ENCODE measurements at regions not wholly inside any gene's neighbourhood (a gene's known extent, or its start where the extent isn't known, plus 50 kb on each side); places are given as distances from the start of the nearest gene placed in this dataset.

- TF ChIP-seq REST (IDR thresholded peaks at IDR 0.05; ENCODE audit: low read depth, low read length): no peak
- TF ChIP-seq BCLAF1 (IDR thresholded peaks at IDR 0.05): no peak
- no peak for TF ChIP-seq HCFC1 (IDR thresholded peaks at IDR 0.05; ENCODE audit: low read length)
- TF ChIP-seq CEBPB (IDR thresholded peaks at IDR 0.05; ENCODE audit: borderline replicate concordance in 1 of 2, low read depth in 2 of 2, low read length in 2 of 2): no peak
- no peak for TF ChIP-seq E2F8 (IDR thresholded peaks at IDR 0.05; ENCODE audit: low read depth, partially characterized antibody)
- no peak for TF ChIP-seq CTCF (IDR thresholded peaks at IDR 0.05 in 2 of 3, conservative IDR thresholded peaks at IDR 0.05 in 1 of 3; ENCODE audit: control insufficient read depth in 2 of 3, extremely low read depth in 1 of 3, insufficient read depth in 1 of 3, low read depth in 3 of 3, low read length in 3 of 3)
- no peak for TF ChIP-seq PRDM15 (CRISPR knock-in tag; IDR thresholded peaks at IDR 0.05)
- TF ChIP-seq POLR2AphosphoS5 (IDR thresholded peaks at IDR 0.05; ENCODE audit: low read length): no peak
- no peak for TF ChIP-seq RFX5 (IDR thresholded peaks at IDR 0.05; ENCODE audit: low read depth, low read length)
- TF ChIP-seq PKNOX1 (IDR thresholded peaks at IDR 0.05): no peak
- no peak for TF ChIP-seq BRCA1 (IDR thresholded peaks at IDR 0.05; ENCODE audit: low read depth, low read length)
- no peak for TF ChIP-seq SRF (IDR thresholded peaks at IDR 0.05; ENCODE audit: low read depth in 2 of 2, low read length in 2 of 2)
- no peak for TF ChIP-seq GABPA (IDR thresholded peaks at IDR 0.05; ENCODE audit: low read depth)
- no peak for TF ChIP-seq USF2 (IDR thresholded peaks at IDR 0.05; ENCODE audit: borderline replicate concordance, low read depth, low read length)
These were observed 91.8 kb downstream of the BAMBI start for GRCh38 chr10:28769091-28769604.

All from GM12878 (cell line).